ENCODE measurements at regions not wholly inside any gene's neighbourhood (a gene's known extent, or its start where the extent isn't known, plus 50 kb on each side); places are given as distances from the start of the nearest gene placed in this dataset.
A peak's percentile ranks its signal among the peaks of the same experiment; 100 is the strongest.
"Not testable (repeated sequence)": the region's sequence is repeated elsewhere in the genome, so short reads cannot be mapped to it uniquely, and the experiment has no call there.

GRCh38 chr10:118970770-118971169 is 58.7 kb upstream of the NANOS1 start:
- TF ChIP-seq POLR2AphosphoS5 (IDR thresholded peaks at IDR 0.05; ENCODE audit: insufficient read depth in 1 of 2, low read depth in 1 of 2) (no peak), CTCF (IDR thresholded peaks at IDR 0.05) (no peak), POLR2A (IDR thresholded peaks at IDR 0.05) (no peak)
- intact Hi-C loops (cut with DNase I) = no loop called here
- no peaks in the 10 kb centered on the region for H3K4me1 ChIP-seq

GRCh38 chr10:118971187-118971586 is 58.3 kb upstream of the NANOS1 start:
- no peaks in the 10 kb centered on the region for H3K36me3 ChIP-seq
- H3K9me3 ChIP-seq = no peaks in the 10 kb centered on the region
- no peaks in the 10 kb centered on the region for H3K27me3 ChIP-seq
- H3K4me3 ChIP-seq = no peak overlapping the region
- intact Hi-C loops (cut with DNase I) = no loop called here
- no peak overlapping the region for H3K27ac ChIP-seq
- H3K4me1 ChIP-seq = no peaks in the 10 kb centered on the region
- TF ChIP-seq POLR2AphosphoS5 (IDR thresholded peaks at IDR 0.05; ENCODE audit: insufficient read depth in 1 of 2, low read depth in 1 of 2) (no peak), POLR2A (IDR thresholded peaks at IDR 0.05) (no peak), CTCF (IDR thresholded peaks at IDR 0.05) (no peak)
- DNase-seq (ENCODE audit: extremely low spot score in 2 of 2) = no peak

More at GRCh38 chr10:118970770-118971169, 58.7 kb upstream of the NANOS1 start:
- DNase-seq (ENCODE audit: extremely low spot score in 2 of 2) = no peak
- H3K36me3 ChIP-seq = no peaks in the 10 kb centered on the region
- no peak overlapping the region for H3K4me3 ChIP-seq
- no peak overlapping the region for H3K27ac ChIP-seq
- no peaks in the 10 kb centered on the region for H3K27me3 ChIP-seq
- H3K9me3 ChIP-seq = no peaks in the 10 kb centered on the region

- Histone ChIP-seq H3K27ac (no peak overlapping the region), H3K4me3 (no peak overlapping the region), H3K36me3 (no peaks in the 10 kb centered on the region), H3K4me1 (no peaks in the 10 kb centered on the region), H3K27me3 (no peaks in the 10 kb centered on the region), H3K9me3 (no peaks in the 10 kb centered on the region)
- TF ChIP-seq CTCF (IDR thresholded peaks at IDR 0.05) (no peak), POLR2A (IDR thresholded peaks at IDR 0.05) (no peak), POLR2AphosphoS5 (IDR thresholded peaks at IDR 0.05; ENCODE audit: insufficient read depth in 1 of 2, low read depth in 1 of 2) (no peak)
- intact Hi-C loops (cut with DNase I) = no loop called here
- peak in 1 of 2 donors; percentile 65 for DNase-seq (ENCODE audit: extremely low spot score in 2 of 2)
Observed at GRCh38 chr10:118971876-118972275, 57.6 kb upstream of the NANOS1 start.

GRCh38 chr10:118973744-118974143 is 55.8 kb upstream of the NANOS1 start:
- H3K36me3 ChIP-seq = no peaks in the 10 kb centered on the region
- DNase-seq (ENCODE audit: extremely low spot score in 2 of 2) = peak; percentile 22 to 61
- no peak overlapping the region for H3K27ac ChIP-seq
- H3K4me1 ChIP-seq = no peaks in the 10 kb centered on the region
- H3K27me3 ChIP-seq = no peaks in the 10 kb centered on the region
- TF ChIP-seq CTCF (IDR thresholded peaks at IDR 0.05) (no peak), POLR2AphosphoS5 (IDR thresholded peaks at IDR 0.05; ENCODE audit: insufficient read depth in 1 of 2, low read depth in 1 of 2) (no peak), POLR2A (IDR thresholded peaks at IDR 0.05) (no peak)
- H3K9me3 ChIP-seq = no peaks in the 10 kb centered on the region
- no peak overlapping the region for H3K4me3 ChIP-seq
- intact Hi-C loops (cut with DNase I) = no loop called here

- intact Hi-C loops (cut with DNase I) = no loop called here
- no peak overlapping the region for H3K4me3 ChIP-seq
- no peaks in the 10 kb centered on the region for H3K36me3 ChIP-seq
- H3K4me1 ChIP-seq = no peaks in the 10 kb centered on the region
- no peaks in the 10 kb centered on the region for H3K9me3 ChIP-seq
- TF ChIP-seq CTCF (IDR thresholded peaks at IDR 0.05) (no peak), POLR2A (IDR thresholded peaks at IDR 0.05) (no peak), POLR2AphosphoS5 (IDR thresholded peaks at IDR 0.05; ENCODE audit: insufficient read depth in 1 of 2, low read depth in 1 of 2) (no peak)
- H3K27me3 ChIP-seq = no peaks in the 10 kb centered on the region
- no peak overlapping the region for H3K27ac ChIP-seq
- DNase-seq (ENCODE audit: extremely low spot score in 2 of 2) = peak; percentile 43 to 58
Observed at GRCh38 chr10:118974951-118975350, 54.6 kb upstream of the NANOS1 start.

- peak; percentile 25 to 37 for DNase-seq (ENCODE audit: extremely low spot score in 2 of 2)
- H3K4me1 ChIP-seq; intact Hi-C loops (cut with DNase I); H3K4me3 ChIP-seq; H3K9me3 ChIP-seq; H3K27ac ChIP-seq; H3K36me3 ChIP-seq; H3K27me3 ChIP-seq: not testable (repeated sequence)
Observed at GRCh38 chr10:118976219-118976618, 53.3 kb upstream of the NANOS1 start.
